Colonic mucosa (tissue), 4 donors: ENCODE measurements at regions not wholly inside any gene's neighbourhood (a gene's known extent, or its start where the extent isn't known, plus 50 kb on each side); places are given as distances from the start of the nearest gene placed in this dataset.
"Not testable (repeated sequence)": the region's sequence is repeated elsewhere in the genome, so short reads cannot be mapped to it uniquely, and the experiment has no call there.

Experiments used
- DNase-seq: peaks from one replicate; pipeline ENCODE4 v3.0.0-alpha.2; 2020
- H3K27ac ChIP-seq: fragments of 200-600 bp; one replicate; pipeline ENCODE4 v1.8.0; 2021
- H3K27me3 ChIP-seq: fragments of 200-600 bp; one replicate; pipeline ENCODE4 v1.8.0; 2021
- H3K36me3 ChIP-seq: fragments of 200-600 bp; one replicate; pipeline ENCODE4 v1.8.0; 2021
- H3K4me1 ChIP-seq: fragments of 200-600 bp; one replicate; pipeline ENCODE4 v1.8.0; 2021; ENCODE audit warnings: mild to moderate bottlenecking
- H3K4me3 ChIP-seq: fragments of 200-600 bp; one replicate; pipeline ENCODE4 v1.8.0; 2021
- H3K9ac ChIP-seq, 2 donors: one replicate each; pipeline ENCODE4 v1.7.0; 2013; ENCODE audit warnings: control low read depth in 2 of 2, low read depth in 2 of 2, low read length in 2 of 2
- H3K9me3 ChIP-seq: fragments of 200-600 bp; one replicate; pipeline ENCODE4 v1.8.0; 2021
- intact Hi-C: fragments of 100-400 bp; cut with DNase I; formaldehyde crosslinking; loops from one replicate; pipeline ENCODE4 v1.14.1; 2022
- TF ChIP-seq, protein P1 (sequence below): fragments of 200-600 bp; IDR thresholded peaks from one replicate; pipeline ENCODE4 v1.8.0; 2022; ENCODE audit warnings: antibody characterized with exemption, mild to moderate bottlenecking
- donor health status: healthy.
- donor health status: DM: no; HTN: no; CAD: no.
- donor health status: DM: no; HTN: no; CAD: no.

DNA sequence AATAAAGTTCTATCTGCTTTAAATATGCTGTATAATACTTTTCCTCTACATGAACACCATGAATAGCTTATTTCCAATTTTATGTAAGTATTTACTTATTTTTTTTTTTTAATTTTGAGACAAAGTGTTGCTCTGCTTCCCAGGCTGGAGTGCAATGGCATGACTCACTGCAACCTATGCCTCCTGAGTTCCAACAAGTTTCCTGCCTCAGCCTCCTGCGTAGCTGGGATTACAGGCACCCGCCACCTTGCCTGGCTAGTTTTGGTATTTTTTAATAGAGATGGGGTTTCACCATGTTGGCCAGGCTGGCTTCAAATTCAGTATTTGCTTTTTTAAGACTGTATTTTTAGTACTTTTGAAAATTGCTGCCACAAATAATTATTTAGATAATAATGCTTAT is 1365.9 kb downstream of the GRIK2 start:
- TF ChIP-seq, protein P1, sequence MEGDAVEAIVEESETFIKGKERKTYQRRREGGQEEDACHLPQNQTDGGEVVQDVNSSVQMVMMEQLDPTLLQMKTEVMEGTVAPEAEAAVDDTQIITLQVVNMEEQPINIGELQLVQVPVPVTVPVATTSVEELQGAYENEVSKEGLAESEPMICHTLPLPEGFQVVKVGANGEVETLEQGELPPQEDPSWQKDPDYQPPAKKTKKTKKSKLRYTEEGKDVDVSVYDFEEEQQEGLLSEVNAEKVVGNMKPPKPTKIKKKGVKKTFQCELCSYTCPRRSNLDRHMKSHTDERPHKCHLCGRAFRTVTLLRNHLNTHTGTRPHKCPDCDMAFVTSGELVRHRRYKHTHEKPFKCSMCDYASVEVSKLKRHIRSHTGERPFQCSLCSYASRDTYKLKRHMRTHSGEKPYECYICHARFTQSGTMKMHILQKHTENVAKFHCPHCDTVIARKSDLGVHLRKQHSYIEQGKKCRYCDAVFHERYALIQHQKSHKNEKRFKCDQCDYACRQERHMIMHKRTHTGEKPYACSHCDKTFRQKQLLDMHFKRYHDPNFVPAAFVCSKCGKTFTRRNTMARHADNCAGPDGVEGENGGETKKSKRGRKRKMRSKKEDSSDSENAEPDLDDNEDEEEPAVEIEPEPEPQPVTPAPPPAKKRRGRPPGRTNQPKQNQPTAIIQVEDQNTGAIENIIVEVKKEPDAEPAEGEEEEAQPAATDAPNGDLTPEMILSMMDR: no peak
- no peaks in the 10 kb centered on the region for H3K9me3 ChIP-seq
- no peaks in the 10 kb centered on the region for H3K36me3 ChIP-seq
- H3K27me3 ChIP-seq: no peaks in the 10 kb centered on the region
- intact Hi-C loops: no loop called here
- no peaks in the 10 kb centered on the region for H3K4me1 ChIP-seq
- no peak overlapping the region for H3K27ac ChIP-seq
- H3K4me3 ChIP-seq: no peak overlapping the region
- H3K9ac ChIP-seq: no peak overlapping the region
- DNase-seq: no peak

DNA sequence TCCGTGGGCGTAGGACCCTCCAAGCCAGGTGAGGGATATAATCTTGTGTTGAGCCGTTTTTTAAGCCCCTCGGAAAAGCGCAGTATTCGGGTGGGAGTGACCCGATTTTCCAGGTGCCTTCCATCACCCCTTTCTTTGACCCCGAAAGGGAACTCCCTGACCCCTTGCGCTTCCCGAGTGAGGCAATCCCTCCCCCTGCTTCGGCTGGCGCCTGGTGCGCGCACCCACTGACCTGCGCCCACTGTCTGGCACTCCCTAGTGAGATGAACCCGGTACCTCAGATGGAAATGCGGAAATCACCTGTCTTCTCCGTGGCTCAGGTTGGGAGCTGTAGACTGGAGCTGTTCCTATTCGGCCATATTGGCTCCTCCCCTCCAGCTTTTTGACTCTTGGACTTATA is 1365.0 kb downstream of the GRIK2 start:
- DNase-seq, H3K4me1 ChIP-seq, H3K9me3 ChIP-seq, H3K27me3 ChIP-seq, H3K27ac ChIP-seq, intact Hi-C loops, H3K4me3 ChIP-seq, H3K9ac ChIP-seq, H3K36me3 ChIP-seq: not testable (repeated sequence)

DNA sequence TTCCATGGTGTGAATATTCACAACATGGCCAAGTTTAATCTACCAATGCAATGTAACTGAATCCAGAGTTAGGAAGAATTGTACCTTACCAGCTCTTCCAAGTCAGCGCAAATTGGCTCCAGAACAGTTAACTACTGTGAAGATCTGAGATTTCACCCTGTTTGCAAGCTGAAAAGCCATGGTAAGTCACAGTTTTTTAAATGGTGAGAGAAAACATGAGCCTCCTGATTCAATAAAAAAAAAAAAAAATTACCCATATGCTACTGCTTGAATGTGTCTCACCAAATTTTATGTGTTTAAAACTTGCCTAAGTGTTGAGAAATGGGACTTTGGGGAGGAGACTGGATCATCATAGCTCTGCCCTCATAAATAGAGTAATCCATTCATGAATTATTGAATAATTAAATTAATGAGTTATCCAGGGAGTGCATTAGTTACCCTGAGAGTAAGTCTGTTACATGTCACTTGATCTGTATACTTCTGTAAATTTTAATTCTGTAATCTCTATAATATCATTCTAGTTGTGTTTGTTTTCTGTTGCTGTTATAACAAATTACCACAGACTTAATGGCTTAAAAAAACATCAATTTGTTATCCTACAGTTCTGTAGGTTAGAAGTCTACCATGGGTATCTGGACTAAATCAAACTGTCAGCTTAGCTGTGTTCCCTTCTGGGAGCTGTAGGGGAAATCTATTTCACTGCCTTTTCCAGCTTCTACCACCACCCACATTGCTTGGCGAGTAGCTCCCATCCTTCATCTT is 1355.9 kb downstream of the GRIK2 start:
- Histone ChIP-seq H3K27ac (no peak overlapping the region), H3K36me3 (no peaks in the 10 kb centered on the region), H3K9me3 (no peaks in the 10 kb centered on the region), H3K27me3 (no peaks in the 10 kb centered on the region), H3K4me1 (no peaks in the 10 kb centered on the region), H3K9ac (no peak overlapping the region), H3K4me3 (no peak overlapping the region)
- TF ChIP-seq, protein P1: no peak
- intact Hi-C loops: no loop called here
- no peak for DNase-seq

DNA sequence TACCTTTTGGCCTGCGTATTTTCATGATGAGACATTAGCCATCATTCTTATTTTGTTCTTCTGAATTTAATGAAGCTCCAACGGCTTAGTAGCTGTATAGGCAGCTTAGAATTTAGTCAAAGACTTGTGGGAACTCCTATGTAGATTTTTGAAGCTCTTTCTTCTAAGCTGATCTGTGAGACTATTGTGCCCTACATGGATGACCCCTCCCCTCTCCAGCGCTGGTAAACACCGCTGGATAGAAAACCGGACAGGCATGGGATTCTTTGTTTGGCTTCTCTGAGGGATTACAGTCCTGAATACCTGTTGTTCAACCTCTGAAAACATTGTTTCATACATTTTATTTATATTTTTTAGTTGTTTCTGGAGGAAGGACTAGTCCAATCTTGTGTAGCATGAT is 1353.4 kb downstream of the GRIK2 start:
- H3K4me3 ChIP-seq: no peak overlapping the region
- no peaks in the 10 kb centered on the region for H3K36me3 ChIP-seq
- TF ChIP-seq, protein P1: no peak
- no peaks in the 10 kb centered on the region for H3K27me3 ChIP-seq
- no peak for DNase-seq
- H3K9ac ChIP-seq: no peak overlapping the region
- H3K9me3 ChIP-seq: no peaks in the 10 kb centered on the region
- intact Hi-C loops: no loop called here
- H3K4me1 ChIP-seq: no peaks in the 10 kb centered on the region
- no peak overlapping the region for H3K27ac ChIP-seq

DNA sequence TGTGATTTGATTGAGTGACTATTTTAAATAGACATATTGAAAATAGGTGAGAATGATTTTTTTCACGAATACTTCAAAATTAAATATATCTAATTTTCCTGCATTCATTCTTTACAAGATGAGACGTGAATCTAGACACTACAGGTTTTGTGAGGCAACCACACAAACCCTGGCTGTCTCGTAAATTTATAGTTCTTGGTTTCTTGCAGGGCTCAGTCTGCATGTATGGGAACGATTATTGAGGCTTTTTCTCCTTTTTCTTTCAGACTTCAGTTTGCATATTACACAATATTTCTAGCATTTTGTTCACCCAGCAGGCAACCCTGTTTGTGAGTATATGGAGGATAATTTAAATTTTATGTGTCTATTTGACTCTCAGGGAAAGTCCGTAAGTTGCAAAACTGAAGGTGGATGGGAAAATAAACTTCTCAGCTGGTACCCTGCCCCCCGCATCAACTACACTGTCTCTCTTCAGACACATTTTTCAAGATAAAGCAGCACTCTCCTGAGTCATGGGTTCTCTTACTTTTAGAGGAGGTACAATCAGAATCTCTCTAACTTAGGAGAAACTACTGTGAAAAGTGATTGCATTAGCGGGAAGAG is 1349.3 kb downstream of the GRIK2 start:
- intact Hi-C loops: no loop called here
- no peak overlapping the region for H3K4me3 ChIP-seq
- TF ChIP-seq, protein P1: no peak

DNA sequence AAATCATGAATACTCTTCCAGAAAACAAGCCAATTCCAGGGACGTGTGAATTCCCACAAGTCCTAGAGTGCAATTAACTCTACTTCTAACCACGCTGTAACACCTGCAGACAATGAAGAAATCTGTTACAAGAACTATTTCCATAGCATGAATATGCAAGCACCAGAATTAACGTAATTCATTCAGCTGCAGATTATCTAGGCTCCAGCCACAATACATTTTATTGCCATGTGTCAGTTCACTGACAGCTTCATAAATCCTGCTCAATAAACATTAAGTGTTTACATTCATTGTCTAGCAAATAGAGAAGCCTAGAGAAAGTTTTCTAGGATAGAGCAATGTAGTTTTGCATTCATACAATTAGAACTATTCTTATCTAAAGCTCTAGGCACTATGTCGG is 1348.5 kb downstream of the GRIK2 start:
- Histone ChIP-seq H3K27me3 (no peaks in the 10 kb centered on the region), H3K9me3 (no peaks in the 10 kb centered on the region), H3K9ac (no peak overlapping the region), H3K4me1 (no peaks in the 10 kb centered on the region), H3K36me3 (no peaks in the 10 kb centered on the region), H3K27ac (no peak overlapping the region), H3K4me3 (no peak overlapping the region)
- DNase-seq: no peak
- TF ChIP-seq, protein P1: no peak
- intact Hi-C loops: no loop called here

More for the DNA sequence above, 1349.3 kb downstream of the GRIK2 start:
- DNase-seq: no peak
- Histone ChIP-seq H3K9ac (no peak overlapping the region), H3K4me1 (no peaks in the 10 kb centered on the region), H3K27ac (no peak overlapping the region), H3K9me3 (no peaks in the 10 kb centered on the region), H3K27me3 (no peaks in the 10 kb centered on the region), H3K36me3 (no peaks in the 10 kb centered on the region)
